HG02973 (cell line): ENCODE measurements at regions not wholly inside any gene's neighbourhood (a gene's known extent, or its start where the extent isn't known, plus 50 kb on each side); places are given as distances from the start of the nearest gene placed in this dataset.
"Not testable (repeated sequence)": the region's sequence is repeated elsewhere in the genome, so short reads cannot be mapped to it uniquely, and the experiment has no call there.

Source experiments
- ATAC-seq: cut with Tn5 transposase; IDR thresholded peaks from one replicate; pipeline ENCODE4 v1.9.1; 2021; ENCODE audit warnings: moderate library complexity; ENCODE audit not compliant: unreplicated experiment

DNA sequence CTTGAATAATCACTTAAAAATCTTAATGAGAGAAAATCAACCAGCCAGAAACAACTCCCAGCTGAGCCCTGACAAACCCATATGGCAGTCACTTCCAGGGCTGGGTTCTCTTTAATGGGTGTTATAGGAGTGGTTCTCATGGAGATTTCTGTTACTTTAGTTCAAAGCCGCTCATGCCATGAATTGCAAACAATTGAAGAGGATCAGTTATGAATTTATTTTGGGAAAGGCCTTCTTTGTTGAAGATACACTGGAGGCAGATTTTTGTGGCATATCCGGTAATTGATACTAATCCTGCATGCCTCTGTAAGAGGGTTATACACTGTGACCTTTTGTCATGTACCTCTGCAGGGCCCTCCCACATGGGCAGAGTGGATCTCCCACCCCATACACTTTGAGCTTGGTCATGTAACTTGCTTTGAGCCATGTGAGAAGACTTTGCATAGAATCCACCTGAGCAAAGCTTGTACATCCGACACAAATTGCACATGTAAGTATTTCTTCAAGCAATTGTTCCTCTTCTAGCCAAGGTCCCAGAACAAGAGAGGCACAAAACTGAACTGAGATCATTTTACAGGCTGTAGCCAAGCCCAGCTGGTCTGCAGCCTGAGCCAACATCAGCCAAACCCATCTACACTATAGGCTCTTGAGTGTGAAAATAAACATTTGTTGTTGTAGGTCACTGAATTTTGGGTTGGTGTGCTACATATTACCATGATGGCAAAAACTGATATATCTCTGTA is 492.3 kb downstream of the PREX1 start:
- no peak for ATAC-seq

DNA sequence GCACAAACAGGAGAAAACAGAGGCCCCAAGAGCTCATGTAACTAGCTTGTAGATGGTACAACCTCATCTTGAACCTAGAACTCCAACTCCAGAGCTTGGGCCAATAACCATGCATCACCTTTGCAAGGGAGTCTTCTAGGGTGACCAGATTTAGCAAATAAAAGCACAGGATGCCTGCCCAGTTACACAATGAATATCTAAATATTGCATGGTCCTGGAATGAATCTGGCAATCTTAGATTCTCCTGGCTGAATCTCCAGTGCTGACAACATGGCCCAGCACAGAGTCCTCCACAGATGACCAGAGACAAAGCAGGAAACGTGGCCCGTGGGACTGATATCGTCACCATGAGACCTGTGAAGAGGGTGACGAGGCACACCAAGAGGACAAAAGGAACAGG is 494.1 kb downstream of the PREX1 start:
- ATAC-seq = no peak

DNA sequence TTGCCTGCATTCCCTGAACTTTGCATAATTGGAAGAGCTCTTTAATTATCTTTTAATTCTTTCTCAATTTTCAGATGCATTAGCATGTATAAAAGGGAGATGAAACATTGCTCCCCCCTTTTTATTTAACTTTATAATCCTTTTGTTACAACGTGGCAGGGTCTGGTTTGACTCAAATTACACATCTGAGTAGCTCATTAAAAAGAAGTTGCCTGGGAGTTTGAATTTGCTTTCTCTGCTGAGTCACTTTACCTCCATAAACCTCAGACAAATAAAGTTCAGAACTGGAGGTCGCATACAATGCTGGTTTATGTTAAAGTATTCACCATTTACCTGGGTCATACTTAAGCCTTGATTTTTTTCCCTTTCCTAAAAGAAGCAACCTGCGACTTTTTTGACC is 495.2 kb downstream of the PREX1 start:
- ATAC-seq = no peak

DNA sequence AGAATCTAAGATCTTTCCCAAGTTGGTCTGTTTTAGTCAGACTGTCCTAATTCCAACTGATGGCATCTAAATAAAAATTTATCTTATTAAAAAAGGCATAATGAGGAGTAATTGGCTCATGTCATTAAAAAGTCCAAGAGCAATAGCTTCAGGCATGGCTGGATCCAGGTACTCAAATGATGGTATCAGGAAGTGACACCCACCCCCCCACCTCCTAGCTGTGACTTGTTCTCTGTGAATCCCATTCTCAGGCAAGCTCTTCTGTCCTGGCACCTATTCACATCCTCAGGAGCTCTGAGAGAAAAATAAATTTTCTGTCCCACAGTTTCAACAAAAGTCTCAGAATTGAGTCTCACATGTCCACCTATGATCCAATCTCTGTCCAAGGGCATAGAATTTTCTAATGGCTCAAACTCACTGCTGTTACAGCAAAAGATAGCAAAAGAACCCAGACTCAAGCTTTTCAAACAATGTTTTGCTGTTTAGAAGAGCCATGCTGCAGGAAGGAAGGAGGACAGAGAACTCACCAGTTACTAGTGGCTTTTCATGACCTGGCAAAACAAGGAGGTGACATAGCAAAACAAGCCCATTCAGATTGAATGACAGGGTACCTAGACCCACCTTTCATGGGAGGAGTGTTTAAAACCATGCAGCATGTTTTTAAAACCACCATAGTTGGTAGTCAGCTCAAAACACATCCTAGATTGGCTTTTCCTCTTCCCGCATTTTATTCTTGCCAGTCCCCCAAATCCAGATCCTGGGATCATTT is 496.1 kb downstream of the PREX1 start:
- no peak for ATAC-seq

DNA sequence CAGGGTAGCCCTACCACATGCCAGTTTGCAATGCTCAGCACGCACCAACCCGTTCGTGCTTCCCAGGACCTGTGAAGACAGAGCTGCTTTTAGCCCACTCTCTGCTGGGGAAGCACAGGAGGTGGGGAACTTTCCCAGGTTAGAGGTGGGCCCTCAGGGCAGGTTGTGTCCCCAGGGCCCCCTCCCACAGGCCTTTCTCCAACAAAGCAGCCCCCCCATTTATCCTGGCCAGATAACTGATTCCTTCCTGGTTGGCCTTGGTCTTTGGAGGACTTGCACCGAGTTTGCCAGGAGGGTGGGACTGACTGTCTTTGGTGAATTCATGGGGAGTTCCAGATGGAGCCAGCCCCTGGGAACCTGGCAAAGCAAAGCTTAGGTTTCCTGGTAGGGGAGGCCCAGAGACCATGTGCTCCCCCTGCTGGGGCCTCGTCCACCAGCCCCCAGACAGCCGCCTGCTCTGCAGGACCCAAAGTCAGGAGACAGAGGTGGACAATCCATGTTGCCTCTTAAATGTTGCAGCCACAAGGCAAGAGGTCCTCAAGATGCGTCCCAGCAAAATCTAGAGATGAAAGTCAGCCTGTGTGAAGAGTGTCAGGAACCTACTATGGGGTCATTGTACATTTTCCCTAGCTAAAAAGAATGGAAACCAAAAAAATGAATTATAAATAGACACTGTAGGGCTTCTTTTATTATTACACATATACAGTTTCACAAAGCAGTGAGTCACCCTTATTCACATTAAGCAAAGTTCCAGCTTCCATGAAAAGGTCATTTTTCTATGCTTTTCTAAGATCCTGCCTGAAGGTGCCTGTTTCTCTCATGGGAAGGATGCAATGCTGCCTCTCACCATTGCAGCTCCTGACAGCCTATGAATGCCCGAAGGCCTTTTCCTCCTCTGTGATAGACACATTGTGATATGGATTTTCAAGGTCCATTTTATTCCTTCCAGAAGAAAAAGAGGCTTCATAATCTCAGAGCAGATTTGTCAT is 497.8 kb downstream of the PREX1 start:
- ATAC-seq = no peak

DNA sequence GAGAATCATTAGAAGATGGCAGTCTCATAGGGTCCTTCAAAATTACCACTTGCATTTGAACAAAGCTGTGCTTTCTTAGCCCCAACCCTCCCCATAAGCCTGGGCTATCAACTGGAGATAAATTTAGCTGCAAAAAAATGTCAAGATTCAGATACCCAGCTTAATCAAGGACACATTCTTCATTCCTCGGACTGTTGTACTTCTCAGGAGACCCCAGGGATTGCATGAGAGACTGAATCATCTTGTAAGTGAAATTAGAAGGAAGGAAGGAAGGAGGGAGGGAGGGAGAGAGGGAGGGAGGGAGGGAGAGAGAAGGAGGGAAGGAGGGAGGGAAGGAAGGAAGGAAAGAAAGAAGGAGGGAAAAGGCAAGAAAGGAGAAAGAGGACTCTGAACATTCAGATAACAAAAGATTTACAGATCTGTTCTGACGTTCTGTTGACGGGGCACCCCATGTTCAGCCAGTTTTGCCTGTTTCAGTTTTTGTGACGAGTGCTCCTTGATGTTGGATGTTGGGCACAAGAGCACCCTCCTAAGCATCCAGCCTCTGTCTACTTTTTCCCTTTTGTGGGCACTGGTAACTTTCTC is 498.7 kb downstream of the PREX1 start:
- ATAC-seq = no peak

DNA sequence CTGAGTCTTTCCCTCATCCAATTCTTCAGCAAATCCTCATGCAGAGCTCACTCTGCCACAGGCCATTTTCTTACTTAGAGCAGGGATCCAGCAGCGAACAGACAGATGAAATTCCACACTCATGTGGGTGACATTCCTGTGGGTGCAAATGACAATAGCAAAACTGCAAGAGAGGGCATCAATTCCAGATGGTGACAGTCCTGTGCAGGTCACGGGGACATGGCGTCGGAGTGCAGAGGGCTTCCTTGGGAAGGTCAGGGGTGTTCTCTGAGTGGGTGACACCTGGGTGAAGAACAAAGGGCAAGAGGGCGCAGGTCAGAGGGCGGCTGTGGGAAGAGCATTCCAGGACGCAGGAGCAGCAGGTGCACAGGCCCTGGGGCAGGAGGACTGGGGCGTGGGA is 500.0 kb downstream of the PREX1 start:
- not testable (repeated sequence) for ATAC-seq

DNA sequence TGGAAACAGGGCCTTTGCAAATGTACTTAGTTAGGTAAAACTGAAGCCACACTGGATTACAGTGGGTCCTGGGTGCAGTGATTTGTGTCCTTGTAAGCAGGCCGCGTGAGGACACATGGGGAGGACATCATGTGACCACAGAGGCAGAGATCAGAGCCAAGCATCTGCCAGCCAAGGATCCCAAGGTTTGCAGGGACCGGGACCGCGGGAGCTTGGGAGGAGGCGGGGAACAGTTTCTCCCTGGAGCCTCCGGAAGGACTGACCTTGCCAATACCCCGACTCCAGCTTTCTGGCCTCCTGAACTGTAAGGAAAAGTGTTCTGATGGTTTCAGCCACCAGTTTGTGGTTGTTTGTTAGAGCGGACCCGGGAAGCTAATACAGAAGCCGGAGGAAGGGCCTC is 500.9 kb downstream of the PREX1 start:
- no peak for ATAC-seq

DNA sequence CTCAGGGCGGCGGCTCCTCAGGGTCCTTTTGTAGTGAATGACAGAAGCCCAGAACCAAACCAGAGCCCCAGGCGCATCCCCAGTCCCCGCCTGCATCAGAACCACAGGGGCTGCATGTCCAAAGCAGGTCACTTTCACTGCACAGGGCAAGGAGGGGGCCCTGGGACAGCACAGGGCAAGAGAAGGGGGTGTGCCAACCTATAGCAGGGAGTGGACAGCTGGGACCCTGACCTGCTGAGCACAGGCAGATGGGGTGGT is 501.4 kb downstream of the PREX1 start:
- ATAC-seq = no peak

DNA sequence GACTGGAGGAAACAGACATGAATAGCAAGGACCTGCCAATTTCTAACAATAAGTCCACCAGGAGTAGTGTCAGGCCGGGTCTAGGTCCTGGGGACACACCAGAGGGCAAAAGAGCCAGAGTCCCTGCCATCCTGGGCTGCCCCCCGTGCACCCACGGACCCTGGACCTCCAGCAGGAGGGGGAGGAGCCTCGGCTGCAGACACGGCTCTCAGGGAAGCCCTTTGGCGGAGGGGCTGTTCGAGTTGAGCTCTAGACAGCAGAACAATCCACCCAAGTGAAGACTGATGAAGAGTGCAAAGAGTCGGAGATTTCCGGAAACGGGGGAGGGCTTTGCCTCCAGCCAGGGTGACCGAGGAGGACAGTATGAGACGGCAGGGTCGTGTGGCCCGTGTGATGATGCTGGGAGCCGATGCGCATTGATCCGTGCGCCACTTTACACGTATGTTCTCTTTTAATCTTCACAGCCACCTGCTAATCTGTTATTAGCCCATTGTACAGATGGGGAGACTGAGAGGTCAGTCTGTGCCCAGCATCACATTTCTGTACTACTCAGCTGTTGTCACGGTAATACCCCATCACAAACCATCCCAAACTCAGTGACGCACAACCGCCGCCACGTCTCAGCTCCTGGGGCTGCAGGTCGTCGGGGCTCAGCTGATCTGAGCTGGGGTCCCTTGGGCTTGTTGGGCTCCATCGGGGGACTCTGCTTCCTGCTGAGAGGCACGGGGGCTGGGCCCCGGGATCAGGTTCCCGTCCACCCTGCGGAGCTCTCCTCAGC is 502.0 kb downstream of the PREX1 start:
- ATAC-seq = no peak

DNA sequence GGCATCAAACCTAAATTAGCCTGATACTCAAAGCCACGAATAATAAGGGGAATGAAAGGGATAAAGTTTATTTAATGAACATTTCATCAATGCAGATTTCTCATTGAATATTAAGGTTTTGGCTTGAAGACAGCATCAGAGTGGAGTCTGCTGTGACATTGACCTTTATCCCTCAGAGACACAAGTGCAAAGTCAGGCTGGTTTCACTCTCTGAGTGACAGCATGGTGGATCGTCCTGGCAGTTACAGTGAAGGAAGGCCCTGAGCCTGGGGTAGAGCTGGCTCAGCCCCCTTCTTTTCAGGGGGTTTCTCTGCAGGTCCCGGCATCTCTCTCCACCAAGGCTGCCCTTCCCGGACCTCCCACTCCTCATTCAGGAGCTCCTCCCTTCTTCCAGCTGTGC is 503.1 kb downstream of the PREX1 start:
- ATAC-seq = no peak

DNA sequence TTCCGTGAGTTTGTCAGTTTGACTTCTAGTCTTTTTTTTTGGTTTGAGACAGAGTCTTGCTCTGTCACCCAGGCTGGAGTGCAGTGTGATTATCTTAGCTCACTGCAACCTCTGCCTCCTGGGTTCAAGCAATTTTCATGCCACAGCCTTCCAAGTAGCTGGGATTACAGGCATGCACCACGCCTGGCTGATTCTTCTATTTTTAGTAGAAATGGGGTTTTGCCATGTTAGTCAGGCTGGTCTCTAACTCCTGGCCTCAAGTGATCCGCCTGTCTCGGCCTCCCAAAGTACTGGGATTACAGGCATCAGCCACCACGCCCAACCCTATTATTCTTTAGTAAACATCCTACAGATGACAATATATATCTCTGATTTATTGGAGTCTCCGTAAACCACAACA is 506.5 kb downstream of the PREX1 start:
- ATAC-seq = no peak

DNA sequence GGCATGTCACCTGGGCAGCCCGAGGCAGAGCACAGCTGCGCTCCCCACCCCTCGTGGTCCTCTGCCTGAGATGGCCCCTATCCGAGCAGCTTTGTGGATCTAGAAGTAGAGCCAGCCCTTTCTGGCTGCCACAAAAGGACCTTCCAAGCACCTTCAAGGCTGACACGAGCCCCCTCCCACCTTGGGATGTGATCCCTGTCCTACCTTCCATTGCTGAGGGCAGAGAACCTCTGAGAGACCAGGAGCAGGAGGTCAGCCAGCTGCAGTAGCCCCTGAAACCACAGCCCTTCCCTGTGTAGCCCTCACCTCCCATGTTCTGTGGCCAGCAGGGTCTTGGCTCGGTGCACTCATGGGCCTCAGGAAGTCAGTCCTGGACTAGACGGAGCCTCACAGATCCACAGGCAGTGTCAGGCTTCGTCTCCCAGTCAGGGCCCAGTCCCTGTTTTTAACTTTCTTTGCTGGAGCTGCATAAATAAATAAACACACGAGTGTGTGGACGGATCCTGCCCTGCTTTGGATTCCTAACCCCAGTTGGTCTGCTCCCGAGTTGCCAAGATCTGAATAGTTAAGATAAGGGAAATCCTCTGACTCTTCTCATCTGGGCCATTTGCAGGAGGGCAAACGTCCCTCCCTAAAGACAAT is 507.7 kb downstream of the PREX1 start:
- ATAC-seq = no peak

DNA sequence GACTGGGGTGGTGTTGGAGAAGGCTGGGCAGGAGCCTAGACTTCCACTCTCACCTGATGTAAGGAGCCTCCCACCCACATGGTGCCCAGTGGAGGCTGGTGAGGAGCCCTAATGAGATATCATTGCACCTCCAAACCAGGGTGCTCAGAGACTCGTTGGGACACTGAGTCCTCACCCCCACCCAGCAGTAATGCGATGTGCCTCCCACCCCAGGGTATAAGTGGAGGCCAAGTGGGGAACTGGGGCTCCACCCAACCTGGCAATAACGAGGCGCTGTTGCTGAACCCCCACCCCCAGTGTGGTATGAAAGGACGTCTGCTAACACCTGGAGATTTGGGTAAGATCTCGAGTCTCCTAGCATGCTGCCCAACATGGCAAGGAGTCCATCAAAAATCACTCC is 510.2 kb downstream of the PREX1 start:
- ATAC-seq = no peak

DNA sequence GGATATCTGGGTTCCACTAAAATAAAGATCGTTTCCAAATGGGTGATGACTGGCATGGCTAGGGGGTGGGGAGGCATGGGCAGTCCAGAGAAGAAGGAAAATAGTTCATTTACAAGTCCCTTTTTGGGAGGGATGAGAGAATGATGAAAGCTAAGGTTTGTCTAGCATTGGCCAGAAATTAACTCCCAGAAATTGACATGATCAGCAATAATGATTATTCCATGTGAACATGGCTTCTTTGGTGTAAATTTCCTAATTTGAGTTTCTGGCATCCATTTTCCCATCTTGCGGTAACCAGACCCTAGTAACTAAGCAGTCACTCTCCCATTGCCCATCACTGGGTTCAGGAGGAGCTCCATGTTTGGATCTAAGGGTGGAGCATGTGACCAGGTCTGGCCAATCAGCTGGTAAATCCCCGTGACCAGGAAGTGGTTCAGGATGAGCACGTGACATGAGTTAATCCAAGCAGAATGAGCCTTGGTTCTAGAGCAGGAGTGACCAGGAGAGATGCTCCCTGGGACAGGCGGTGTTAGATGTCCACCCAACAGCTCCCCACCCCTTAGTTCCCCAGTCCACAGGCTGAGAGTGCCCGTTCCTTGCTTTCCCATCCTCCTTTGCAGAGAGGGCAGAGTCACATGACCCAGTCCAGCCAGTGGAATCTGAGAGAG is 512.7 kb downstream of the PREX1 start:
- ATAC-seq = no peak

DNA sequence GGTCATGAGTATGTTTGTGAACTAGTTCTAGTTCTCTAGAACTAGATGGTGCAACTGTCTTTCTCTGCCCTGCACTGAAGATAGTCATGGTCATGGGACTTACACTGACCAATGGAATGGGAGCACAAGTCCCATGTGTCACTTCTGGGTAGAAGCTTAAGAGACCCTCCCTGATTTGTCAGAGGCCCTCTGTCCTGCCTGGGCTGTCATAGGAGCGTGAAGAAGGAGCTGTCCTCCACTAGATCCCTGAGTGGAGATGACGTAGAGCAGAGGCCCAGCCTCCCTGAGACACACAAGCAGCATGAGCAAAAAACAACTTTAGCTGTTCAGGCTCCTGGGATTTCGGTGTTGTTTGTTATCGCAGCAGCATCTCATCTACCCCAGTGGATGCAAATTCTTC is 514.5 kb downstream of the PREX1 start:
- ATAC-seq = no peak

DNA sequence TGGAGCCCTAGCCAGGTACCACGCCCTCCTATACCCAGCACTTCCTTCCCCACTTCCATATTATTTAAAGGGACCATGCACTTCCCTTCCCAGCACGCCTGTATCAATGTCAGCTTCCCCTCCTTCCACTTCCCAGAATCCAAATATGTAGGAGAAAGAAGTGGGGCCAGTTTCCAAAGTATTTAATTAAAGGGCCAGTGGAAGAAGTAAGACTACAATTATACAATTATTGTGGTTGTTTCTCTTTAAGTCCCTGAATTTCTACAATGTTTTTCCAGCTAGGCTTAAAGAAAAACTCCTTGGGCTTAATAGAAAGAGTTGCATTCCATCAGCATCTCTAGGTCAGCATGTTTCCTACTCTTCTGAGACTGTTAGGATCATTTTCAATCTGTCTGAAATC is 515.8 kb downstream of the PREX1 start:
- ATAC-seq = no peak

DNA sequence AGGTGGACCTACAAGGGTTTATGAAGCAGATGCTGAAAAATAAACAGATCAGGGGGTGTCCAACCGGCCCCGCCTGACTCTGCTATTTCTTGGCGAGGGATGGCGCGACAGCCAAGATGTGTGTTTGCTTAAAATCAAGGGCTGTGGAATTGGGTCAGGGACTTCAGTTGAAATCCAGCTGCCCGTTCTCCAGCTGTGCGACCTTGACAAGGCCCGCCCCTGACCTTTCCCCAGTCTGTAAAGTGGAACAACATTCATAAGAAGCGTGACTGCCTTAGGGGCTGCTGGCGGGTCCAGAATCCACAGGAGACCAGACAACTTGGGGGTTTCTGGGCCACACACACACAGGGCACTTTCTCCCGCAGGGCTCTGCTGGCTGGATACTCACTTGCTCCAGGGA is 517.5 kb downstream of the PREX1 start:
- no peak for ATAC-seq

DNA sequence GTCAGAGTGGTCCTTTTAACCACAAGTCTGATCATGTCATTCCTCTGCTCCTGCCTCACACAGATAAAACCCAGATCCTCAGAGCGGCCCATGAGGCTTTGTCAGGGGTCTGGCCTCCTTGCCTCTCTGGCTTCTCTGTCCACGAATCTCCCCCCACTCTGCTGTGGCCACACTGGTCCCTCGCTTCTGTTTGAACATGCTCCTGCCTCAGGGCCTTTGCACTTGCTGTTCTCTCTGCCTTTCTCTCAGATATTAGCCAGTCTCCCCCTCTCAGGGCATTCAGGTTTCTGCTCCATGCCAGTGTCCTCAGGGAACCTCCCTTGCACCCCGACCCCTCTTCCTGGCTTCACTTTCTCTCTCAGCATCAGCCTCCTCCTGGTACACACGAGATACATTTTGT is 518.5 kb downstream of the PREX1 start:
- no peak for ATAC-seq

DNA sequence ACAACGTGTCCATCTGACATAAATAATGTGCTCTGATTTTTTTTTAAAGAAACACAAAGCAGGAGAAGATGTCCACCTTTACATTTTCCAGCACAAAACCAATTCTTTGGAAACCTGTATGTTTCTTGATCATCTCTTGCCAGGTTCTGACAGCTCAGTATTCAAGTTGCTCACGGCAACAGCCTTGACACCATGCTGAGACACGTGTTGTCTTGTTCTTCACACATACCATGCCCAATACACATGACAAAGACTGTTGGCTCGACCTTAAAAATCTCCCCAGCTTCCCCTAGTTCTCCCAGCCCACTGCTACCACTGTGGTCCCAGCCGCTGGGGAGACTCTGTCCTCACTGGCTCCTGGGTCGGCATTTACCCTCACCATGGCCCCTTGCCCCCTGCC is 518.9 kb downstream of the PREX1 start:
- no peak for ATAC-seq
